ENCODE measurements at regions not wholly inside any gene's neighbourhood (a gene's known extent, or its start where the extent isn't known, plus 50 kb on each side); places are given as distances from the start of the nearest gene placed in this dataset.

- DNase-seq (ENCODE audit: low read depth) = no peak
- no peaks in the 10 kb centered on the region for H3K36me3 ChIP-seq (ENCODE audit: control insufficient read depth, insufficient read depth, low read length)
- TF ChIP-seq, protein P1, sequence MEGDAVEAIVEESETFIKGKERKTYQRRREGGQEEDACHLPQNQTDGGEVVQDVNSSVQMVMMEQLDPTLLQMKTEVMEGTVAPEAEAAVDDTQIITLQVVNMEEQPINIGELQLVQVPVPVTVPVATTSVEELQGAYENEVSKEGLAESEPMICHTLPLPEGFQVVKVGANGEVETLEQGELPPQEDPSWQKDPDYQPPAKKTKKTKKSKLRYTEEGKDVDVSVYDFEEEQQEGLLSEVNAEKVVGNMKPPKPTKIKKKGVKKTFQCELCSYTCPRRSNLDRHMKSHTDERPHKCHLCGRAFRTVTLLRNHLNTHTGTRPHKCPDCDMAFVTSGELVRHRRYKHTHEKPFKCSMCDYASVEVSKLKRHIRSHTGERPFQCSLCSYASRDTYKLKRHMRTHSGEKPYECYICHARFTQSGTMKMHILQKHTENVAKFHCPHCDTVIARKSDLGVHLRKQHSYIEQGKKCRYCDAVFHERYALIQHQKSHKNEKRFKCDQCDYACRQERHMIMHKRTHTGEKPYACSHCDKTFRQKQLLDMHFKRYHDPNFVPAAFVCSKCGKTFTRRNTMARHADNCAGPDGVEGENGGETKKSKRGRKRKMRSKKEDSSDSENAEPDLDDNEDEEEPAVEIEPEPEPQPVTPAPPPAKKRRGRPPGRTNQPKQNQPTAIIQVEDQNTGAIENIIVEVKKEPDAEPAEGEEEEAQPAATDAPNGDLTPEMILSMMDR (IDR thresholded peaks at IDR 0.05; ENCODE audit: insufficient read depth, low read length, poor library complexity, severe bottlenecking) = no peak
- H3K27me3 ChIP-seq (ENCODE audit: control insufficient read depth, insufficient read depth, low read length) = no peaks in the 10 kb centered on the region
- no peak overlapping the region for H3K4me3 ChIP-seq (ENCODE audit: low read depth, low read length)
Measured at GRCh38 chr4:120319046-120319767, 252.6 kb upstream of the MAD2L1 start.

DNA sequence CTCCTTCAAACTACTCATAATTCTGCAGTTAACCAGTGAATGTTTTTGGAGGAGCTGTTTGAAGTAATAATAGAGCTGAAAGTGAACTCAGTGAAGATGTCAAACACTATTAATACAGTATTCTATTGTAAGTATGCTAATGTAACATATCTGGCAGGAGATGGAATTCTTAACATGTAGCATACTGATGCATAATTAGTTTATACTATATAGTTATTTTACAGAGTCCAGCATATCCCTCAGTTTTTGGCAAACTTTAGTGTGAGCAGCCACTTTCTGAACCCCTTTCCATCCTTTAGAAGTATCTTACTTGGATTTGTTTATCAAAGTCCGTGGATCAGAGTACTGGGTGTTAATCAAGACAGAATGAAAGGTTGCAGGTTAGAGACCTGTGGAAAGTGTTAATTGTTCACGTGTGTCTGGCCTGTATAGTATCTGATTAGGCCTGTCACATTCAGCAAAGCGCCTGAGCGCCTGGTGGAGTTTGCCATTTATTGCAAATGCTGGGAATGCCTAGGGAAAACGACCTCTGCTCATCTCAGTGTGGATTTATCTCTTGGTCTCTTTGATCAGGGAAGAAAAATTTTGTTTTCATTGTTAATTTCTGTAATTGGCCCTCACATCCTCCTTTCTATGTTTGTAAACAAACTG lies 251.7 kb upstream of the MAD2L1 start:
- H3K36me3 ChIP-seq (ENCODE audit: control insufficient read depth, insufficient read depth, low read length) = no peaks in the 10 kb centered on the region
- no peak overlapping the region for H3K4me3 ChIP-seq (ENCODE audit: low read depth, low read length)
- no peak for DNase-seq (ENCODE audit: low read depth)
- no peaks in the 10 kb centered on the region for H3K27me3 ChIP-seq (ENCODE audit: control insufficient read depth, insufficient read depth, low read length)
- TF ChIP-seq, protein P1 (IDR thresholded peaks at IDR 0.05; ENCODE audit: insufficient read depth, low read length, poor library complexity, severe bottlenecking) = no peak

- TF ChIP-seq, protein P1 (IDR thresholded peaks at IDR 0.05; ENCODE audit: insufficient read depth, low read length, poor library complexity, severe bottlenecking) = no peak
- no peaks in the 10 kb centered on the region for H3K36me3 ChIP-seq (ENCODE audit: control insufficient read depth, insufficient read depth, low read length)
- no peak overlapping the region for H3K4me3 ChIP-seq (ENCODE audit: low read depth, low read length)
- DNase-seq (ENCODE audit: low read depth) = no peak
- no peaks in the 10 kb centered on the region for H3K27me3 ChIP-seq (ENCODE audit: control insufficient read depth, insufficient read depth, low read length)
Measured at GRCh38 chr4:120317713-120318112, 251.1 kb upstream of the MAD2L1 start.

- Histone ChIP-seq H3K27me3 (ENCODE audit: control insufficient read depth, insufficient read depth, low read length) (no peaks in the 10 kb centered on the region), H3K4me3 (ENCODE audit: low read depth, low read length) (no peak overlapping the region), H3K36me3 (ENCODE audit: control insufficient read depth, insufficient read depth, low read length) (no peaks in the 10 kb centered on the region)
- DNase-seq (ENCODE audit: low read depth) = no peak
- TF ChIP-seq, protein P1 (IDR thresholded peaks at IDR 0.05; ENCODE audit: insufficient read depth, low read length, poor library complexity, severe bottlenecking) = no peak
Measured at GRCh38 chr4:120316416-120316815, 249.8 kb upstream of the MAD2L1 start.

DNA sequence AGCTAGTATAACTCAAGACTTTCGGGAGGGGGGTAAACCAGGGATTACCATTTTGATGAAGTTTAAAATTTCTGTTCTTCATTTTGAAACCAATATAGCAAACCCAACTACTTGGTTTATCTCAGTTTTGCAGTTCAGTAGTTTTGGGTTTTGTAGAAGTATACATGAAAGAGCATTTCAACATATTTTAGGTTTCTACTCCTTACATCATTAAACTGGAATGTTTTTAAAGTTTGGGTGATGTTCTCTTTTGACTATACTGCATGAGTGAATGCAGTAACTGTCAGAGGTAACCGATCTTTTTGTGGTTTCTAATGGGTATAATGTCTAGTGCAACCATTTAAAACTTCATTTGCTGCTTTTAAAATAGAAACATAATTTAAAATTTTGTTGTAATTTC lies 248.3 kb upstream of the MAD2L1 start:
- H3K27me3 ChIP-seq (ENCODE audit: control insufficient read depth, insufficient read depth, low read length) = no peaks in the 10 kb centered on the region
- DNase-seq (ENCODE audit: low read depth) = no peak
- H3K4me3 ChIP-seq (ENCODE audit: low read depth, low read length) = no peak overlapping the region
- TF ChIP-seq, protein P1 (IDR thresholded peaks at IDR 0.05; ENCODE audit: insufficient read depth, low read length, poor library complexity, severe bottlenecking) = no peak
- no peaks in the 10 kb centered on the region for H3K36me3 ChIP-seq (ENCODE audit: control insufficient read depth, insufficient read depth, low read length)

Measured in kidney epithelial cell (primary cell).